GM08714 (cell line): ENCODE measurements at regions not wholly inside any gene's neighbourhood (a gene's known extent, or its start where the extent isn't known, plus 50 kb on each side); places are given as distances from the start of the nearest gene placed in this dataset.
"Not testable (repeated sequence)": the region's sequence is repeated elsewhere in the genome, so short reads cannot be mapped to it uniquely, and the experiment has no call there.

Experiments used
- H3K4me3 ChIP-seq: fragments of 200-500 bp; sonication (Bioruptor generic); 2 replicates; pipeline ENCODE4 v1.5.1; 2014; ENCODE audit warnings: mild to moderate bottlenecking, low read length, inconsistent platforms
- ZNF274 ChIP-seq: IDR thresholded peaks from 2 replicates; pipeline ENCODE4 v1.6.1; 2012; ENCODE audit warnings: mild to moderate bottlenecking, low read depth, low read length

GRCh38 chr10:4301291-4302045, 516.5 kb upstream of the KLF6 start:
- no peak overlapping the region for H3K4me3 ChIP-seq
- no peak for TF ChIP-seq ZNF274

- H3K4me3 ChIP-seq = no peak overlapping the region
- TF ChIP-seq ZNF274 = no peak
Observed at GRCh38 chr10:4296161-4296560, 511.2 kb upstream of the KLF6 start.

GRCh38 chr10:4294996-4295792, 510.2 kb upstream of the KLF6 start:
- TF ChIP-seq ZNF274 = no peak
- H3K4me3 ChIP-seq = no peak overlapping the region

GRCh38 chr10:4294271-4294670, 509.3 kb upstream of the KLF6 start:
- no peak overlapping the region for H3K4me3 ChIP-seq

GRCh38 chr10:4291990-4292389, 507.0 kb upstream of the KLF6 start:
- H3K4me3 ChIP-seq = no peak overlapping the region
- no peak for TF ChIP-seq ZNF274

More at GRCh38 chr10:4294271-4294670, 509.3 kb upstream of the KLF6 start:
- no peak for TF ChIP-seq ZNF274

DNA sequence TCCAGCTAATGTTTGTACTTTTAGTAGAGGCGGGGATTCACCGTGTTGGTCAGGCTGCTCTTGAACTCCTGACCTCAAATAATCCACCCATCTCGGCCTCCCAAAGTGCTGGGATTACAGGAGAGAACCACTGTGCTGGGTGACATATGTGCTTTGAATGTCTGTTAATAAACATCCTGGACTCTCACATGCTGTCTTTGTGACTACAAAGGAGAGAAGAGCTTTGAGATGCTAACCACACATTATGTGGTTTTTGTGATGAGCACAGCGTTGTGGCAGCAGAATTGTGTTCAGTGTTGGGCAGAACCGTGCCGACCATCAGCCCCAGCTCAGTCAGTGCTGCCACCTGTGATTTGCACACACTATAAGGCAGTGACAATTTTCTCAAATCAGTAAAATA, 500.1 kb upstream of the KLF6 start:
- H3K4me3 ChIP-seq = no peak overlapping the region
- TF ChIP-seq ZNF274 = no peak

- no peak for TF ChIP-seq ZNF274
- H3K4me3 ChIP-seq = no peak overlapping the region
Observed at GRCh38 chr10:4283846-4284610, 499.0 kb upstream of the KLF6 start.

- H3K4me3 ChIP-seq = no peak overlapping the region
- no peak for TF ChIP-seq ZNF274
Observed at GRCh38 chr10:4282496-4282895, 497.5 kb upstream of the KLF6 start.

GRCh38 chr10:4281190-4281825, 496.3 kb upstream of the KLF6 start:
- no peak overlapping the region for H3K4me3 ChIP-seq
- no peak for TF ChIP-seq ZNF274

GRCh38 chr10:4280461-4281189, 495.6 kb upstream of the KLF6 start:
- no peak for TF ChIP-seq ZNF274
- no peak overlapping the region for H3K4me3 ChIP-seq

DNA sequence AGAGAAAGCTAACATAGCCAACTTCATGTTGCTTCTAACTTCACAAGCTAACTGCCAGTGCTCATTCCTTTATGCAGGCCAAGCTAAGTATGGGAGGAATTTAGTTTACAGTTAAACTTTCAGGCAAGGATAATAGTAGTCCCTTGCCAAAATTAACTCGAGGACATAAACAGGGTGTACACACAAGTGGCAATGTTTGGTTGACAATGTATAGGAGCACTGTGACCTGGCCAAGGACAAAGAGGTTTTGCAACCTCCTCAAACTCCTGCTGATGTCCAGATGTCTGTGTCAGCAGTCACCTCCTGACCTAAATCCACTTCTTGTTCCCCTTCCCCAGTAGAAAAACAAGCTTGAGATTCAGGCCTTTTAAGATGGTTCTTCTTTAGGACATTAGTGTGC, 494.6 kb upstream of the KLF6 start:
- no peak for TF ChIP-seq ZNF274
- no peak overlapping the region for H3K4me3 ChIP-seq

GRCh38 chr10:4278186-4278585, 493.2 kb upstream of the KLF6 start:
- H3K4me3 ChIP-seq = no peak overlapping the region
- no peak for TF ChIP-seq ZNF274

GRCh38 chr10:4276151-4276550, 491.1 kb upstream of the KLF6 start:
- no peak for TF ChIP-seq ZNF274
- H3K4me3 ChIP-seq = no peak overlapping the region

DNA sequence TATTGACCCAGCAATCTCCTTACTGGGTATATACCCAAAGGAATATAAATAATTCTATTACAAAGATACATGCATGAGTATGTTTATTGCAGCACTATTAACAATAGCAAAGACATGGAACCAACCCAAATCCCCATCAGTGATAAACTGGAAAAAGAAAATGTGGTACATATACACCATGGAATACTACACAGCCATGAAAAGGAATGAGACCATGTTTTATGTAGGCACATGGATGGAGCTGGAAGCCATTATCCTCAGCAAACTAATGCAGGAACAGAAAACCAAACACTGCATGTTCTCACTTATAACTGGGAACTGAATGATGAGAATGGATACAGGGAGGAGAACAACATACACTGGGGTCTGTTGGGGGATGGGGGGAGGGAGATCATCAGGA, 489.7 kb upstream of the KLF6 start:
- H3K4me3 ChIP-seq = not testable (repeated sequence)
